ENCODE measurements at regions not wholly inside any gene's neighbourhood (a gene's known extent, or its start where the extent isn't known, plus 50 kb on each side); places are given as distances from the start of the nearest gene placed in this dataset.

DNA sequence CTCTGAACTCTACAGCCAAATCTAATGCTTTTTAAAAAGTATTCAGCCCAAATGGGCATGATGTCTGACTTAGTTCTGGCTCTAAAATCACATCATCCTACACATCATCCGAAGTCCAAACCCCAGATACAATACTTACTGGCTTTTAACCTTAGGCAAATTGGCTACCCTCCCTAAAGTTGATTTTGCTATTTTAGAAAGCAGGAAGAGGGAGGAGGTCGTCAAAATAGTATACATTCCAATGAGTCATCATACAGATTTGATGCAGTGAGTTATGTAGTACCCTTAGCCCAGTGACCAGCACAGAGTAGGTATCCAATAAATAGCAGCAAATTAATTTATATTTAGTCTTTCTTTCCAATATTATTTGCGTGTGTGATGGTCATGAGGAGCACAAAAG lies 582.0 kb upstream of the TUSC1 start:
- TF ChIP-seq, protein P1, sequence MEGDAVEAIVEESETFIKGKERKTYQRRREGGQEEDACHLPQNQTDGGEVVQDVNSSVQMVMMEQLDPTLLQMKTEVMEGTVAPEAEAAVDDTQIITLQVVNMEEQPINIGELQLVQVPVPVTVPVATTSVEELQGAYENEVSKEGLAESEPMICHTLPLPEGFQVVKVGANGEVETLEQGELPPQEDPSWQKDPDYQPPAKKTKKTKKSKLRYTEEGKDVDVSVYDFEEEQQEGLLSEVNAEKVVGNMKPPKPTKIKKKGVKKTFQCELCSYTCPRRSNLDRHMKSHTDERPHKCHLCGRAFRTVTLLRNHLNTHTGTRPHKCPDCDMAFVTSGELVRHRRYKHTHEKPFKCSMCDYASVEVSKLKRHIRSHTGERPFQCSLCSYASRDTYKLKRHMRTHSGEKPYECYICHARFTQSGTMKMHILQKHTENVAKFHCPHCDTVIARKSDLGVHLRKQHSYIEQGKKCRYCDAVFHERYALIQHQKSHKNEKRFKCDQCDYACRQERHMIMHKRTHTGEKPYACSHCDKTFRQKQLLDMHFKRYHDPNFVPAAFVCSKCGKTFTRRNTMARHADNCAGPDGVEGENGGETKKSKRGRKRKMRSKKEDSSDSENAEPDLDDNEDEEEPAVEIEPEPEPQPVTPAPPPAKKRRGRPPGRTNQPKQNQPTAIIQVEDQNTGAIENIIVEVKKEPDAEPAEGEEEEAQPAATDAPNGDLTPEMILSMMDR (tag by site-specific recombination; IDR thresholded peaks at IDR 0.05): no peak
- no peak for TF ChIP-seq ZNF138 (tag by site-specific recombination; IDR thresholded peaks at IDR 0.05; ENCODE audit: borderline replicate concordance)
- TF ChIP-seq ZNF548 (tag by site-specific recombination; IDR thresholded peaks at IDR 0.05): no peak
- no peak for TF ChIP-seq REST (tag by site-specific recombination; IDR thresholded peaks at IDR 0.05)
- no peak for TF ChIP-seq MZF1 (tag by site-specific recombination; IDR thresholded peaks at IDR 0.05; ENCODE audit: borderline replicate concordance)
- no peak for TF ChIP-seq ZNF639 (tag by site-specific recombination; IDR thresholded peaks at IDR 0.05)
- TF ChIP-seq ZBTB17 (tag by site-specific recombination; IDR thresholded peaks at IDR 0.05): no peak
- TF ChIP-seq ZNF585B (tag by site-specific recombination; IDR thresholded peaks at IDR 0.05): no peak
- TF ChIP-seq ZNF596 (tag by site-specific recombination; IDR thresholded peaks at IDR 0.05): no peak
- TF ChIP-seq ZNF18 (tag by site-specific recombination; IDR thresholded peaks at IDR 0.05): no peak
- TF ChIP-seq ZSCAN23 (tag by site-specific recombination; IDR thresholded peaks at IDR 0.05): no peak
- TF ChIP-seq ZNF239 (tag by site-specific recombination; IDR thresholded peaks at IDR 0.05): no peak
- TF ChIP-seq ZNF510 (tag by site-specific recombination; IDR thresholded peaks at IDR 0.05; ENCODE audit: insufficient replicate concordance): no peak
- no peak for TF ChIP-seq ZBTB8A (tag by site-specific recombination; IDR thresholded peaks at IDR 0.05)

Data from HEK293 (cell line).